ENCODE measurements at regions not wholly inside any gene's neighbourhood (a gene's known extent, or its start where the extent isn't known, plus 50 kb on each side); places are given as distances from the start of the nearest gene placed in this dataset.

GRCh38 chr17:70274255-70274654, 104.9 kb downstream of the KCNJ2 start:
- TF ChIP-seq, protein P1, sequence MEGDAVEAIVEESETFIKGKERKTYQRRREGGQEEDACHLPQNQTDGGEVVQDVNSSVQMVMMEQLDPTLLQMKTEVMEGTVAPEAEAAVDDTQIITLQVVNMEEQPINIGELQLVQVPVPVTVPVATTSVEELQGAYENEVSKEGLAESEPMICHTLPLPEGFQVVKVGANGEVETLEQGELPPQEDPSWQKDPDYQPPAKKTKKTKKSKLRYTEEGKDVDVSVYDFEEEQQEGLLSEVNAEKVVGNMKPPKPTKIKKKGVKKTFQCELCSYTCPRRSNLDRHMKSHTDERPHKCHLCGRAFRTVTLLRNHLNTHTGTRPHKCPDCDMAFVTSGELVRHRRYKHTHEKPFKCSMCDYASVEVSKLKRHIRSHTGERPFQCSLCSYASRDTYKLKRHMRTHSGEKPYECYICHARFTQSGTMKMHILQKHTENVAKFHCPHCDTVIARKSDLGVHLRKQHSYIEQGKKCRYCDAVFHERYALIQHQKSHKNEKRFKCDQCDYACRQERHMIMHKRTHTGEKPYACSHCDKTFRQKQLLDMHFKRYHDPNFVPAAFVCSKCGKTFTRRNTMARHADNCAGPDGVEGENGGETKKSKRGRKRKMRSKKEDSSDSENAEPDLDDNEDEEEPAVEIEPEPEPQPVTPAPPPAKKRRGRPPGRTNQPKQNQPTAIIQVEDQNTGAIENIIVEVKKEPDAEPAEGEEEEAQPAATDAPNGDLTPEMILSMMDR (IDR thresholded peaks at IDR 0.05) = no peak
- no peak for TF ChIP-seq EP300 (IDR thresholded peaks at IDR 0.05)

Measured in stomach (tissue), 4 donors.